GM12878 (cell line): ENCODE measurements at regions not wholly inside any gene's neighbourhood (a gene's known extent, or its start where the extent isn't known, plus 50 kb on each side); places are given as distances from the start of the nearest gene placed in this dataset.

Experiments
- ATAC-seq: fragments of 200-7000 bp; cut with Tn5 transposase; 3 replicates; pipeline ENCODE4 v1.9.1; 2020; ENCODE audit warnings: mild to moderate bottlenecking, moderate library complexity
- BruUV-seq: library from RNA; stranded (reverse); fragments of 400-500 nt; replicated peaks from 2 replicates; lab custom pipeline; 2021; lab: Mats Ljungman, UMichigan
- CTCF ChIA-PET: fragments of 300-600 bp; sonication (Branson Sonifier 250); formaldehyde crosslinking; extraction: SDS; loops from one replicate; lab custom pipeline; 2021; ENCODE audit warnings: inconsistent platforms; lab: Yijun Ruan, JAX
- POLR2A ChIA-PET: fragments of 350-600 bp; formaldehyde crosslinking; extraction: SDS; loops from one replicate; lab custom pipeline; 2021; ENCODE audit warnings: inconsistent platforms; lab: Charles Lee
- RAD21 ChIA-PET: fragments of 300-600 bp; sonication (Branson Sonifier 250); formaldehyde crosslinking; loops from one replicate; lab custom pipeline; 2023; ENCODE audit warnings: antibody characterized with exemption; ENCODE audit not compliant: unreplicated experiment; lab: Charles Lee
- SMC1A ChIA-PET: fragments of 300-600 bp; sonication (Branson Sonifier 250); formaldehyde crosslinking; loops from one replicate; lab custom pipeline; 2023; ENCODE audit not compliant: unreplicated experiment, uncharacterized antibody; lab: Charles Lee
- DNase-seq: peaks from one replicate; pipeline ENCODE4 v3.0.0-alpha.2; 2011; ENCODE audit warnings: low read depth, low spot score
- FAIRE-seq: peaks from 3 replicates; lab custom pipeline; 2011; peaks lifted over from hg19 to GRCh38; lab: Jason Lieb, UNC
- H2AFZ ChIP-seq: 2 replicates; pipeline ENCODE4 v1.6.0; 2011; ENCODE audit warnings: low read depth, low read length, control low read depth; ENCODE audit not compliant: control insufficient read depth
- H3K27ac ChIP-seq: 2 replicates; pipeline ENCODE4 v1.5.1; 2011; ENCODE audit warnings: control low read depth; ENCODE audit not compliant: control insufficient read depth, insufficient read depth
- H3K27me3 ChIP-seq, 2 experiments: replicated peaks in 1 of 2; 2 replicates each; pipeline versions ENCODE4 v1.6.0 to v1.6.1; 2011; ENCODE audit warnings: low read length in 1 of 2; ENCODE audit not compliant: control insufficient read depth in 2 of 2, insufficient read depth in 2 of 2
- H3K36me3 ChIP-seq, 2 experiments: 2 replicates each; pipeline ENCODE4 v1.5.1; 2011; ENCODE audit warnings: low read length in 1 of 2; ENCODE audit not compliant: control insufficient read depth in 2 of 2, insufficient read depth in 2 of 2
- H3K4me1 ChIP-seq: 2 replicates; pipeline ENCODE4 v1.6.1; 2011; ENCODE audit warnings: mild to moderate bottlenecking, low read length, moderate library complexity, mixed read lengths; ENCODE audit not compliant: control insufficient read depth, insufficient read depth
- H3K4me2 ChIP-seq: 2 replicates; pipeline ENCODE4 v1.6.0; 2011; ENCODE audit warnings: control low read depth; ENCODE audit not compliant: control insufficient read depth, insufficient read depth
- H3K4me3 ChIP-seq: fragments of 200-600 bp; sonication (generic); 2 replicates; pipeline ENCODE4 v1.5.1; 2016
- H3K79me2 ChIP-seq: 2 replicates; pipeline ENCODE4 v1.6.0; 2011; ENCODE audit warnings: low read length; ENCODE audit not compliant: control insufficient read depth, insufficient read depth
- H3K9ac ChIP-seq: 2 replicates; pipeline ENCODE4 v1.8.0; 2011; ENCODE audit warnings: low read length, control low read depth, mixed read lengths; ENCODE audit not compliant: control insufficient read depth, insufficient read depth
- H3K9me3 ChIP-seq: replicated peaks from 3 replicates; pipeline ENCODE4 v1.5.1; 2011; ENCODE audit warnings: mild to moderate bottlenecking, low read length; ENCODE audit not compliant: control insufficient read depth, insufficient read depth
- H4K20me1 ChIP-seq: 2 replicates; pipeline ENCODE4 v1.6.0; 2011; ENCODE audit not compliant: control insufficient read depth, insufficient read depth
- IRF4 ChIP-seq: IDR thresholded peaks from 2 replicates; pipeline ENCODE4 v1.6.1; 2011; ENCODE audit warnings: low read depth, low read length
- MEF2B ChIP-seq: fragments of 450-650 bp; IDR thresholded peaks from 2 replicates; pipeline ENCODE4 v1.6.1; 2018; ENCODE audit warnings: mild to moderate bottlenecking, moderate library complexity; ENCODE audit not compliant: partially characterized antibody, poor library complexity, severe bottlenecking
- POU2F2 ChIP-seq: IDR thresholded peaks from 3 replicates; pipeline ENCODE4 v1.6.1; 2011; ENCODE audit warnings: low read depth, mild to moderate bottlenecking, low read length, borderline replicate concordance
- RBBP5 ChIP-seq: fragments of 200-600 bp; sonication (generic); conservative IDR thresholded peaks from 2 replicates; pipeline ENCODE4 v1.6.1; 2016
- RUNX3 ChIP-seq: IDR thresholded peaks from 2 replicates; pipeline ENCODE4 v1.6.1; 2012; ENCODE audit warnings: low read length, inconsistent platforms
- SIN3A ChIP-seq: IDR thresholded peaks from 2 replicates; pipeline ENCODE4 v1.6.1; 2012; ENCODE audit warnings: low read depth, low read length, improper control_type of control experiment
- ZBTB4 ChIP-seq: fragments of 450-650 bp; formaldehyde crosslinking; IDR thresholded peaks from 2 replicates; pipeline ENCODE4 v1.4.0; 2022; ENCODE audit warnings: mild to moderate bottlenecking, moderate library complexity
- ZNF207 ChIP-seq: fragments of 450-650 bp; IDR thresholded peaks from 2 replicates; pipeline ENCODE4 v1.6.1; 2014; ENCODE audit warnings: antibody characterized with exemption, mild to moderate bottlenecking, borderline replicate concordance
- ZSCAN29 ChIP-seq: fragments of 450-650 bp; IDR thresholded peaks from 2 replicates; pipeline ENCODE4 v1.6.1; 2017; ENCODE audit warnings: mild to moderate bottlenecking, moderate library complexity
- WGBS: methylation state at CpG from one replicate; pipeline ENCODE4 v1.1.6; 2016; ENCODE audit warnings: low lambda C conversion rate; ENCODE audit not compliant: insufficient replicate concordance, insufficient coverage; ENCODE audit errors: missing lambda C conversion rate; 5-methylcytosine and 5-hydroxymethylcytosine counted together
- in situ Hi-C: fragments of 300-500 bp; cut with MboI; formaldehyde crosslinking; loops from 9 replicates; pipeline ENCODE4 v1.14.3; 2018; ENCODE audit warnings: mixed read lengths
- intact Hi-C: fragments of 100-400 bp; cut with micrococcal nuclease; formaldehyde crosslinking; loops from one replicate; pipeline ENCODE4 v1.14.2; 2022; ENCODE audit not compliant: unreplicated experiment
- TF ChIP-seq, protein P1 (sequence below): IDR thresholded peaks from 2 replicates; pipeline ENCODE4 v1.6.1; 2011; ENCODE audit warnings: low read depth, mild to moderate bottlenecking, low read length, moderate library complexity, borderline replicate concordance; ENCODE audit errors: extremely low read depth

DNA sequence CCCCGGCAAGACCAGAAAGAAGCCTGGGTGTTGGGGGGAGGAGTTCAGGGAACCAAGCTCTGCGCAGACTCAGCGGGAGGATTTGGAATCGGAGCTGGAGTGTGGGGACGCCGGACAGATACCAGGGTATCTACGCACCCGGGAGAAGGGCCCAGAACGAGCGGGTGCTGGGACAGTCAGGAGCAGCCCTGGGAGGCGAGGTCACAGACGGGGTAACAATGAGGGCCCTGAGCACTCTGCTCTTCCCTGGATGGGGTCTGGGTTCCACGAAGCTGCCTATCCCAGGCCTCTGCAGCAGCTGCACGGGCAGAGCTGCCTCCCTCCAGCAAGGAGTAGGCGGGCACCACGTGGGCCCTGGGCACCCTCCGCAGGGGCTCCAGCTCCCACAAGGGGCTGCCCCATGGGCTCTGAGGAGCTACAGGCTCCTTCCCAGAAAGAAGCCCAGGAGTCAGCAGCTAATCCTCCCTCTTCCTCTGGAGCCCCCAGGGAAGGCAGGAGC lies 197.2 kb downstream of the BRD1 start:
- ChIA-PET POLR2A (no interaction called here), CTCF (no interaction called here), RAD21 (no interaction called here), SMC1A (no interaction called here)
- Histone ChIP-seq H3K9ac (no peak overlapping the region), H4K20me1 (no peaks in the 10 kb centered on the region), H3K27me3 (no peaks in the 10 kb centered on the region), H3K79me2 (no peaks in the 10 kb centered on the region), H3K36me3 (no peaks in the 10 kb centered on the region; a peak in 2 of 4 replicates), H3K4me2 (no peak overlapping the region), H3K4me1 (no peaks in the 10 kb centered on the region), H3K9me3 (no peaks in the 10 kb centered on the region), H3K27ac (no peak overlapping the region), H2AFZ (no peak overlapping the region), H3K4me3 (no peak overlapping the region)
- DNase-seq (no peak), FAIRE-seq (no peak), ATAC-seq (no peak)
- intact Hi-C loops, result no loop called here
- WGBS, result 87% methylated on average over 16 of the region's 17 CpGs
- BruUV-seq, result no TSS peak
- TF ChIP-seq ZNF207 (no peak), RUNX3 (no peak), ZBTB4 (CRISPR knock-in tag) (no peak), SIN3A (no peak), ZSCAN29 (no peak), MEF2B (no peak), RBBP5 (no peak), IRF4 (no peak), POU2F2 (no peak)
- TF ChIP-seq, protein P1, sequence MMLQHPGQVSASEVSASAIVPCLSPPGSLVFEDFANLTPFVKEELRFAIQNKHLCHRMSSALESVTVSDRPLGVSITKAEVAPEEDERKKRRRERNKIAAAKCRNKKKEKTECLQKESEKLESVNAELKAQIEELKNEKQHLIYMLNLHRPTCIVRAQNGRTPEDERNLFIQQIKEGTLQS, result no peak
- in situ Hi-C loops, result no loop called here
